ENCODE measurements at regions not wholly inside any gene's neighbourhood (a gene's known extent, or its start where the extent isn't known, plus 50 kb on each side); places are given as distances from the start of the nearest gene placed in this dataset.

DNA sequence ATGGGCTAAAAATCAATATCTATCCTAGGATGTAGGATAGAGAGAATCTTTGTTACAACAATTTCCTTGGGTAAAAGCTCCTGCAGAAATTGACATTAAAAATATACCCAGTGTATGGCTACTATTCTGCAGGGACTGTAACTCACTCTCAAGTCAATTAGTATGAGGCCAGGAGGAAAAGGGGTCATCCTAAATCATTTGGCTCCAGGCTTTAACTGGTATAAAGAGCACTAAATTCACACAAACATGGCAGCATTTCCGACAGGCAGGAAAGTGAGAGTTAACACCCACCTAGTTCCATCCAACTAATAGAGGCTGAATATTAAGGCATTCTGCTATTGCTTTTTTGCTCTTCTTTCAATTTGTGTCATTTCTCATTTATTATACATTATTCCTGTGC lies 218.6 kb upstream of the C1orf87 start:
- no peak for DNase-seq
- 86 to 93% (median 90%) methylated on average over 1 of the region's 1 CpG for WGBS, 4 donors

DNA sequence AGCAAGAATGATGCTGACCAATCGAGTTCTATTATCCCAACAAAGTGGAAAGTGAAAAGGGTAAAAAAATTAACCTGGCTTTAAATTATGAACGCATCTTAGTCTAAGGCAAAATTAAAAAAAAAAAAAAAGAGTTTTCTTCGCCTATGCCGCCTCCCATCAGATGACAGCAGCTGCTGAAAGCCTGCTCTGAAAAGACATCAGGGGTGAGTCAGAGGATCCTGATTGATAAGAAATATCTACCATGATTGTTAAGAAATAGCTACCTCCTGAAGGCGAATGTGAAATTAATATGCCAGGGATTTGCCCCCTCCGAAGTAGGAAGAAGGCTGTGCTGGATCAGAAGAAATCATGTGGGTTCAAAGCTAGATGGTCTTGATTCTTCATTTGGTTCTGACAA lies 216.8 kb upstream of the C1orf87 start:
- Histone ChIP-seq H3K27ac (no peak overlapping the region), H3K4me3 (no peak overlapping the region), H3K36me3 (no peaks in the 10 kb centered on the region), H3K9me3 (no peaks in the 10 kb centered on the region), H3K4me1 (no peaks in the 10 kb centered on the region), H3K27me3 (no peaks in the 10 kb centered on the region)
- 89 to 92% (median 91%) methylated on average over 6 of the region's 6 CpGs for WGBS, 4 donors
- intact Hi-C loops (cut with DNase I) = no loop called here
- DNase-seq (no peak), ATAC-seq (no peak)
- TF ChIP-seq, protein P1, sequence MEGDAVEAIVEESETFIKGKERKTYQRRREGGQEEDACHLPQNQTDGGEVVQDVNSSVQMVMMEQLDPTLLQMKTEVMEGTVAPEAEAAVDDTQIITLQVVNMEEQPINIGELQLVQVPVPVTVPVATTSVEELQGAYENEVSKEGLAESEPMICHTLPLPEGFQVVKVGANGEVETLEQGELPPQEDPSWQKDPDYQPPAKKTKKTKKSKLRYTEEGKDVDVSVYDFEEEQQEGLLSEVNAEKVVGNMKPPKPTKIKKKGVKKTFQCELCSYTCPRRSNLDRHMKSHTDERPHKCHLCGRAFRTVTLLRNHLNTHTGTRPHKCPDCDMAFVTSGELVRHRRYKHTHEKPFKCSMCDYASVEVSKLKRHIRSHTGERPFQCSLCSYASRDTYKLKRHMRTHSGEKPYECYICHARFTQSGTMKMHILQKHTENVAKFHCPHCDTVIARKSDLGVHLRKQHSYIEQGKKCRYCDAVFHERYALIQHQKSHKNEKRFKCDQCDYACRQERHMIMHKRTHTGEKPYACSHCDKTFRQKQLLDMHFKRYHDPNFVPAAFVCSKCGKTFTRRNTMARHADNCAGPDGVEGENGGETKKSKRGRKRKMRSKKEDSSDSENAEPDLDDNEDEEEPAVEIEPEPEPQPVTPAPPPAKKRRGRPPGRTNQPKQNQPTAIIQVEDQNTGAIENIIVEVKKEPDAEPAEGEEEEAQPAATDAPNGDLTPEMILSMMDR (IDR thresholded peaks at IDR 0.05) = no peak
- TF ChIP-seq POLR2A (IDR thresholded peaks at IDR 0.05) = no peak

More for the DNA sequence above, 218.6 kb upstream of the C1orf87 start:
- Histone ChIP-seq H3K27me3 (no peaks in the 10 kb centered on the region), H3K36me3 (no peaks in the 10 kb centered on the region), H3K9me3 (no peaks in the 10 kb centered on the region), H3K4me1 (no peaks in the 10 kb centered on the region), H3K4me3 (no peak overlapping the region), H3K27ac (no peak overlapping the region)
- TF ChIP-seq, protein P1 (IDR thresholded peaks at IDR 0.05) = no peak
- no peak for TF ChIP-seq POLR2A (IDR thresholded peaks at IDR 0.05)
- no peak for ATAC-seq
- intact Hi-C loops (cut with DNase I) = no loop called here

DNA sequence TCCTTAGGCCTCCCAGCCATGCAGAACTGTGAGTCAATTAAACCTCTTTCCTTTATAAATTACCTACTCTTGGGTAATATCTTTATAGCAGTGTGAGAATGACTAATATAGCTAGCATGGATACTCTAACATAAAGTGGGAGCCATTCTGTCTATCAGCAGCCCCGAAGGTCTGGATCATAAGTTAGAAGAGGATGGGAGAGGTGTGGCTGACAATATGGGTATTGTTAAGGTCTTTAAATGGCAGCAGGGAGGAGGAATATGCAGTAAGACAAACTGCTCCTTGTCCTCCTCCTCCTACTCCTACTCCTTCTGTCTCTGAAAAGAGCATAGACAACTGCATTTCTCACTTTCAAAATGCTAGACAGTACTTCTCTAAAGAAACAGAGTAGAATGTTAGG lies 214.0 kb upstream of the C1orf87 start:
- WGBS, 4 donors = 88 to 96% (median 92%) methylated on average over 1 of the region's 1 CpG
- Histone ChIP-seq H3K4me1 (peaks cover 0 to 3% (median 0%) of the 10 kb centered on the region in 12 donors), H3K27me3 (no peaks in the 10 kb centered on the region), H3K4me3 (no peak overlapping the region), H3K36me3 (no peaks in the 10 kb centered on the region), H3K27ac (no peak overlapping the region), H3K9me3 (no peaks in the 10 kb centered on the region)
- ATAC-seq (no peak), DNase-seq (no peak)
- TF ChIP-seq POLR2A (IDR thresholded peaks at IDR 0.05) = no peak
- intact Hi-C loops (cut with DNase I) = loop anchor here in 6 of 10 donors (10.0 kb wide), 6 partner anchors 313 to 1567 kb away; no protein-coding TSS in a partner anchor

DNA sequence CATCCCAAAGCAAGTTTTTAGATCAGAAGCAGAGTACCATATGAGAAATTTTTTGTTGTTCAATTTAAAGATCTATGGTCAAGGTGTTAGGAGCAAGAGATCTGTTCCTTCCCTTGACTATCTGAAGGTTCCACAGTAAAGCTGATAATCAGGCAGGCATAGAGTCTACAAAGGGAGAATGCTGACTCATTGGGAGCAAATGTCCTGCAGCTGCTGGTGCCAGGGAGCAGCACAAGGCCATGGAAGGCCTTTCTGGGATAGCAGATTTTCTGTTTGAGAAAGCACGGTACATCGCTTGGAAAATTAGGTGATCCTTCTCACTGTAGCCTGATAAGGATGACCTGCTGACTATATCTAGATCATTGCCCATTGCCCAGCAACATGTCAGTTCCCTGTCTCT lies 210.1 kb upstream of the C1orf87 start:
- no peak for DNase-seq
- TF ChIP-seq, protein P1 (IDR thresholded peaks at IDR 0.05) = no peak
- no peak for TF ChIP-seq POLR2A (IDR thresholded peaks at IDR 0.05)
- Histone ChIP-seq H3K4me3 (no peak overlapping the region), H3K27me3 (no peaks in the 10 kb centered on the region), H3K27ac (no peak overlapping the region), H3K9me3 (no peaks in the 10 kb centered on the region), H3K4me1 (peaks cover 0 to 18% (median 8%) of the 10 kb centered on the region in 12 donors), H3K36me3 (no peaks in the 10 kb centered on the region)
- peak in 2 of 4 donors; percentile 52 to 55 for ATAC-seq
- intact Hi-C loops (cut with DNase I) = loop anchor here (5.0 to 10.0 kb wide), 10 partner anchors 309 to 1571 kb away; no protein-coding TSS in a partner anchor
- 89 to 95% (median 94%) methylated on average over 2 of the region's 2 CpGs for WGBS, 4 donors

DNA sequence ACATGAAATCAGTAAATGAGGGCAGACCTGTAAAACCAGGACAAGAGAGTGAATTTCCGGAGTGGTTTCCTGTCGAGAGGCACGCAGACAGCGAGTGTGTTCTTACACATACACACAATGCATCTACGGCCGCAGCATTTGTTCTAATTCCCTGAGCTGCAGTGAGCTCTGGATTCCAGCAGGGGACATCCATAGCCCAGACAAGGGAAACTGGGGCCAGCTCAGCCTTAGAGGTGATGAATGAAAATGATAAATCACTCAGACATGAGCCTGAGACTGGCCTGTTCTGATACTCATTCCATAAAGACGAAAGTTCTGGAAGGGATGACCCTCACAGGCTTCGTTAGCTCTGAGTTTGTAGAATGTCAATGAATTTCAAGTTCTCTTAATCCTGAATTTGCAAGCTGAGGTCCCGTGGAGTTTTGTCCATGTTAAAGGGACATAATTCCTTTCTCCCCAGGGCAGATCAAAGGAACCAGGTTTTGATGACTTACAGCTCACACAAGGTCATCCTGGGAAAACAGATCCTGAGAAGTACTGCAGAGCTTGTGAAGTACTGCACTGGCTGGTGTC lies 207.9 kb upstream of the C1orf87 start:
- no peaks in the 10 kb centered on the region for H3K9me3 ChIP-seq
- TF ChIP-seq POLR2A (IDR thresholded peaks at IDR 0.05) = no peak
- TF ChIP-seq, protein P1 (IDR thresholded peaks at IDR 0.05) = peak; percentile 80 to 94 (median 90)
- no peaks in the 10 kb centered on the region for H3K27me3 ChIP-seq
- H3K27ac ChIP-seq = no peak overlapping the region
- 16 to 33% (median 25%) methylated on average over 9 of the region's 9 CpGs for WGBS, 4 donors
- H3K4me3 ChIP-seq = no peak overlapping the region
- H3K36me3 ChIP-seq = no peaks in the 10 kb centered on the region
- intact Hi-C loops (cut with DNase I) = loop anchor here (1.0 to 10.0 kb wide), 14 partner anchors 307 to 1573 kb away; no protein-coding TSS in a partner anchor
- H3K4me1 ChIP-seq = peaks cover 0 to 18% (median 8%) of the 10 kb centered on the region in 12 donors
- peak; percentile 87 to 97 (median 92) for ATAC-seq
- peak in 4 of 5 donors; percentile 43 to 72 (median 54) for DNase-seq
